RWPE2 (cell line): ENCODE measurements at regions not wholly inside any gene's neighbourhood (a gene's known extent, or its start where the extent isn't known, plus 50 kb on each side); places are given as distances from the start of the nearest gene placed in this dataset.

Experiments used
- ATAC-seq: fragments of 200-7000 bp; cut with Tn5 transposase; 3 replicates; pipeline ENCODE4 v1.9.1; 2021; ENCODE audit warnings: low read depth
- DNase-seq: peaks from one replicate; pipeline ENCODE4 v3.0.0-alpha.2; 2020; ENCODE audit warnings: low spot score
- H3K27ac ChIP-seq: fragments of 450-650 bp; 2 replicates; pipeline ENCODE4 v1.5.1; 2017; ENCODE audit warnings: mild to moderate bottlenecking; ENCODE audit not compliant: poor library complexity, severe bottlenecking
- H3K27me3 ChIP-seq: fragments of 250-450 bp; sonication (Bioruptor Pico); 2 replicates; pipeline ENCODE4 v1.5.1; 2021; ENCODE audit warnings: mild to moderate bottlenecking, moderate library complexity; ENCODE audit not compliant: insufficient read depth, poor library complexity, severe bottlenecking
- H3K36me3 ChIP-seq: fragments of 250-450 bp; sonication (Bioruptor Pico); 2 replicates; pipeline ENCODE4 v1.5.1; 2020; ENCODE audit warnings: low read depth, mild to moderate bottlenecking, moderate library complexity
- H3K4me1 ChIP-seq: fragments of 250-450 bp; sonication (Bioruptor Pico); 2 replicates; pipeline ENCODE4 v1.5.1; 2021; ENCODE audit warnings: mild to moderate bottlenecking, moderate library complexity; ENCODE audit not compliant: insufficient read depth, poor library complexity, severe bottlenecking
- H3K4me3 ChIP-seq: fragments of 250-450 bp; sonication (Bioruptor Pico); 2 replicates; pipeline ENCODE4 v1.5.1; 2021; ENCODE audit warnings: mild to moderate bottlenecking, moderate library complexity; ENCODE audit not compliant: severe bottlenecking
- H3K9me3 ChIP-seq: fragments of 250-450 bp; sonication (Bioruptor Pico); 2 replicates; pipeline ENCODE4 v1.5.1; 2021; ENCODE audit warnings: mild to moderate bottlenecking, moderate library complexity; ENCODE audit not compliant: severe bottlenecking
- TF ChIP-seq, protein P1 (sequence below): fragments of 450-650 bp; IDR thresholded peaks from one replicate; pipeline ENCODE4 v1.5.1; 2017; ENCODE audit warnings: mild to moderate bottlenecking, moderate library complexity; ENCODE audit not compliant: poor library complexity, severe bottlenecking

DNA sequence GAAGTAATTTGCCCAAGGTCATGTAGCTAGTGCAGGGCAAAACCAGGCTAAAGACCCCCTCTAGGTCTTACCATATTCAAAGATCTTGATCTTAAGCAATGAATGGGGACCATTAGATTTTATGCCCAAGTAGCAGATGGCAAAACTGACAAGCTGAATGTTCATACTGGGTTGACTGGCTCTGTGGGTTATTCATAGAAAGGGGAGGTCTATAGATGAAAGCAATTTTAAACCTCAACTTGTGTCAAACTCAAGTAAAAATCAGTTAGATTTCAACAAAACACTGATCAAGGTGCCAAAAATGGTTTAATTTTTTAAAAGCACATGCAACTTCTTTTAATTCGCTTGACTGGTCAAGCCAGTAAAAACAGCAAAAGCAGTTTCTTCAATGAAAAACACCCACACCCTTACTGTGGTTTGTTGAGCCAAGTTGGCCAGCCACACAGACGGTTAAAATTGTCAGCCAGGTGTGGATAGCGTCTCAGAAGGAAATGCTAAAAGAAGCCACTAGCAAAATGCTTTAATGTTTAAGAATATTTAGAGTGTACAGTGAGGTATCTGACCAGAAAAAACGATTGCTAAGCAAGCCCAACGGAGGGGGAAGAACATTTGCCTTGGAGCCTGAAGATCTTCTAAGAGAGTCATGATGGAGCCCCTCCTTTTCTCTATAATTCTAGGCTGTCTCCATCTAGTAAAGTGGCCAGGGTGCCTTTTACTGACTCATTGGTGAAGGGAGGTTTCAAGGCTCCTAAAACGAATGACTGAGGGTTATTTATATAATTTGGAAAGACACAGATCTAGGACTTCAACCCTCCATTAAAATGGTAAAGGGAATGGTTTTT is 539.6 kb upstream of the CLINT1 start:
- TF ChIP-seq, protein P1, sequence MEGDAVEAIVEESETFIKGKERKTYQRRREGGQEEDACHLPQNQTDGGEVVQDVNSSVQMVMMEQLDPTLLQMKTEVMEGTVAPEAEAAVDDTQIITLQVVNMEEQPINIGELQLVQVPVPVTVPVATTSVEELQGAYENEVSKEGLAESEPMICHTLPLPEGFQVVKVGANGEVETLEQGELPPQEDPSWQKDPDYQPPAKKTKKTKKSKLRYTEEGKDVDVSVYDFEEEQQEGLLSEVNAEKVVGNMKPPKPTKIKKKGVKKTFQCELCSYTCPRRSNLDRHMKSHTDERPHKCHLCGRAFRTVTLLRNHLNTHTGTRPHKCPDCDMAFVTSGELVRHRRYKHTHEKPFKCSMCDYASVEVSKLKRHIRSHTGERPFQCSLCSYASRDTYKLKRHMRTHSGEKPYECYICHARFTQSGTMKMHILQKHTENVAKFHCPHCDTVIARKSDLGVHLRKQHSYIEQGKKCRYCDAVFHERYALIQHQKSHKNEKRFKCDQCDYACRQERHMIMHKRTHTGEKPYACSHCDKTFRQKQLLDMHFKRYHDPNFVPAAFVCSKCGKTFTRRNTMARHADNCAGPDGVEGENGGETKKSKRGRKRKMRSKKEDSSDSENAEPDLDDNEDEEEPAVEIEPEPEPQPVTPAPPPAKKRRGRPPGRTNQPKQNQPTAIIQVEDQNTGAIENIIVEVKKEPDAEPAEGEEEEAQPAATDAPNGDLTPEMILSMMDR, result no peak
- Histone ChIP-seq H3K27me3 (no peaks in the 10 kb centered on the region), H3K36me3 (no peaks in the 10 kb centered on the region), H3K4me3 (no peak overlapping the region), H3K9me3 (no peaks in the 10 kb centered on the region), H3K27ac (no peak overlapping the region), H3K4me1 (no peaks in the 10 kb centered on the region)
- no peak for ATAC-seq
- no peak for DNase-seq

DNA sequence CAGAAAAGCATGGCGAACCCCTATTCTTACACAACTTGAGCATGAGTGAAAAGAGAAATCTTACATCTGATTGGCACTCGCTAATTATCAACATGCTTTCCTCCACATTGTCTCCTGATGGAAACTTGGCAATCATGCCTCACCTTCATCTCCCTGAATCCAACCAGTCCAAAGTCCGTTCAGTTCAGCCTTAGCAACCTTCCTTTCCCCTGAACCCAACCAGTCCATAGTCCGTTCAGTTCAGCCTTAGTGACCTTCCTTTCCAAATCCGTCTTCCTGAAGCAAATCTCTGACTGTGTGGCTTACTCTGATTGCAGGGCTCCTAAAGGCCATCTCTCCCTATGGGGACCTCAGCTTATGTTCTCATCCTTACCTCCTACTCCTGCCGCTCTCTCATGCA is 538.3 kb upstream of the CLINT1 start:
- DNase-seq, result no peak
- TF ChIP-seq, protein P1, result no peak
- H3K4me3 ChIP-seq, result no peak overlapping the region
- ATAC-seq, result no peak
- H3K4me1 ChIP-seq, result no peaks in the 10 kb centered on the region
- H3K36me3 ChIP-seq, result no peaks in the 10 kb centered on the region
- no peaks in the 10 kb centered on the region for H3K9me3 ChIP-seq
- no peaks in the 10 kb centered on the region for H3K27me3 ChIP-seq
- H3K27ac ChIP-seq, result no peak overlapping the region

DNA sequence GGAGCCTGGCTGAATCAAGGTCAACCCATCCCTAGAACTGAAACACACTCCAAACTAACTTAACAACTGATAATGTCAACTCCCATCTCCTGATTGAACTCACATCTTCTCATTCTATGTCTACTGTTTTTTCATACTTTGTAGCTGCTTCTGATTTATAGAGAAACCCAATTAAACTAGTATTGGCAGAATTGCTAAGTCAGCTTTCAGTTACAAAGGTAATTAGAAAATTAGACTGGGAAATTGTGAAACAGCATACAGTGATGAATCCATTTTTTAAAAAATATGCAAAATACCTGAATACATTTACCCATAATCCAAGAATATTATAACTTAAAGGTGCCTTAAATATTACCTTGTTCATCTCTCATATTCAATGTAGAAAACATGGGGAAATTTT is 535.2 kb upstream of the CLINT1 start:
- H3K4me1 ChIP-seq, result peaks cover 14% of the 10 kb centered on the region
- no peak for DNase-seq
- no peaks in the 10 kb centered on the region for H3K27me3 ChIP-seq
- ATAC-seq, result no peak
- TF ChIP-seq, protein P1, result no peak
- H3K9me3 ChIP-seq, result no peaks in the 10 kb centered on the region
- H3K4me3 ChIP-seq, result no peak overlapping the region
- H3K36me3 ChIP-seq, result no peaks in the 10 kb centered on the region
- no peak overlapping the region for H3K27ac ChIP-seq

- peaks cover 14% of the 10 kb centered on the region for H3K4me1 ChIP-seq
- TF ChIP-seq, protein P1, result no peak
- no peak for DNase-seq
- H3K27ac ChIP-seq, result no peak overlapping the region
- H3K9me3 ChIP-seq, result no peaks in the 10 kb centered on the region
- no peak overlapping the region for H3K4me3 ChIP-seq
- H3K27me3 ChIP-seq, result no peaks in the 10 kb centered on the region
- ATAC-seq, result no peak
- no peaks in the 10 kb centered on the region for H3K36me3 ChIP-seq
Measured at GRCh38 chr5:158393457-158393856, 534.5 kb upstream of the CLINT1 start.

GRCh38 chr5:158392753-158393152 is 533.8 kb upstream of the CLINT1 start:
- H3K27ac ChIP-seq, result no peak overlapping the region

More at GRCh38 chr5:158392753-158393152, 533.8 kb upstream of the CLINT1 start:
- Histone ChIP-seq H3K9me3 (no peaks in the 10 kb centered on the region), H3K4me1 (peaks cover 14% of the 10 kb centered on the region), H3K27me3 (no peaks in the 10 kb centered on the region), H3K4me3 (no peak overlapping the region), H3K36me3 (no peaks in the 10 kb centered on the region)
- DNase-seq (no peak), ATAC-seq (no peak)
- TF ChIP-seq, protein P1, result no peak
